ENCODE measurements at regions not wholly inside any gene's neighbourhood (a gene's known extent, or its start where the extent isn't known, plus 50 kb on each side); places are given as distances from the start of the nearest gene placed in this dataset.

GRCh38 chr16:64085296-64085695, 1036.6 kb downstream of the CDH11 start:
- Histone ChIP-seq H4K20me1 (ENCODE audit: insufficient read depth, poor library complexity, severe bottlenecking) (no peaks in the 10 kb centered on the region), H3K36me3 (replicated peaks; ENCODE audit: insufficient read depth, low read depth) (no peaks in the 10 kb centered on the region), H3K4me3 (no peak overlapping the region), H3K4me1 (ENCODE audit: insufficient read depth) (no peaks in the 10 kb centered on the region), H3K27me3 (no peaks in the 10 kb centered on the region), H3K9me2 (replicated peaks; ENCODE audit: insufficient read depth) (no peaks in the 10 kb centered on the region), H3K9me3 (ENCODE audit: low read depth) (no peaks in the 10 kb centered on the region), H2AFZ (no peak overlapping the region), H3K79me2 (no peaks in the 10 kb centered on the region), H3K27ac (no peak overlapping the region), H3K4me2 (no peak overlapping the region)
- WGBS (ENCODE audit: low lambda C conversion rate, missing lambda C conversion rate): 88% methylated on average over 4 of the region's 4 CpGs
- no peak for DNase-seq (ENCODE audit: low spot score)
- TF ChIP-seq EZH2 (IDR thresholded peaks at IDR 0.05; ENCODE audit: borderline replicate concordance): no peak
- no peak for TF ChIP-seq EZH2phosphoT487 (IDR thresholded peaks at IDR 0.05; ENCODE audit: low read depth, severe bottlenecking, unreplicated experiment)
- no peak for TF ChIP-seq CTCF (IDR thresholded peaks at IDR 0.05; ENCODE audit: poor library complexity)

GRCh38 chr16:64084706-64085105, 1037.2 kb downstream of the CDH11 start:
- H3K27ac ChIP-seq: no peak overlapping the region
- no peak overlapping the region for H3K4me2 ChIP-seq
- no peak for DNase-seq (ENCODE audit: low spot score)
- H3K27me3 ChIP-seq: no peaks in the 10 kb centered on the region
- H3K4me1 ChIP-seq (ENCODE audit: insufficient read depth): no peaks in the 10 kb centered on the region
- H3K9me3 ChIP-seq (ENCODE audit: low read depth): no peaks in the 10 kb centered on the region
- H3K36me3 ChIP-seq (replicated peaks; ENCODE audit: insufficient read depth, low read depth): no peaks in the 10 kb centered on the region
- no peaks in the 10 kb centered on the region for H3K9me2 ChIP-seq (replicated peaks; ENCODE audit: insufficient read depth)
- H4K20me1 ChIP-seq (ENCODE audit: insufficient read depth, poor library complexity, severe bottlenecking): no peaks in the 10 kb centered on the region
- H3K79me2 ChIP-seq: no peaks in the 10 kb centered on the region
- H2AFZ ChIP-seq: no peak overlapping the region
- TF ChIP-seq EZH2phosphoT487 (IDR thresholded peaks at IDR 0.05; ENCODE audit: low read depth, severe bottlenecking, unreplicated experiment) (no peak), CTCF (IDR thresholded peaks at IDR 0.05; ENCODE audit: poor library complexity) (no peak), EZH2 (IDR thresholded peaks at IDR 0.05; ENCODE audit: borderline replicate concordance) (no peak)
- 87% methylated on average over 3 of the region's 3 CpGs for WGBS (ENCODE audit: low lambda C conversion rate, missing lambda C conversion rate)
- H3K4me3 ChIP-seq: no peak overlapping the region

- Histone ChIP-seq H3K27ac (no peak overlapping the region), H3K4me3 (no peak overlapping the region), H3K4me1 (ENCODE audit: insufficient read depth) (no peaks in the 10 kb centered on the region), H3K79me2 (no peaks in the 10 kb centered on the region), H3K9me2 (replicated peaks; ENCODE audit: insufficient read depth) (no peaks in the 10 kb centered on the region), H3K4me2 (no peak overlapping the region), H3K36me3 (replicated peaks; ENCODE audit: insufficient read depth, low read depth) (no peaks in the 10 kb centered on the region), H2AFZ (no peak overlapping the region), H3K27me3 (no peaks in the 10 kb centered on the region), H3K9me3 (ENCODE audit: low read depth) (no peaks in the 10 kb centered on the region), H4K20me1 (ENCODE audit: insufficient read depth, poor library complexity, severe bottlenecking) (no peaks in the 10 kb centered on the region)
- no peak for TF ChIP-seq CTCF (IDR thresholded peaks at IDR 0.05; ENCODE audit: poor library complexity)
- no peak for TF ChIP-seq EZH2phosphoT487 (IDR thresholded peaks at IDR 0.05; ENCODE audit: low read depth, severe bottlenecking, unreplicated experiment)
- no peak for TF ChIP-seq EZH2 (IDR thresholded peaks at IDR 0.05; ENCODE audit: borderline replicate concordance)
- 93% methylated on average over 4 of the region's 4 CpGs for WGBS (ENCODE audit: low lambda C conversion rate, missing lambda C conversion rate)
- no peak for DNase-seq (ENCODE audit: low spot score)
Observed at GRCh38 chr16:64083428-64084129, 1038.3 kb downstream of the CDH11 start.
